H1 (cell line): ENCODE measurements at regions not wholly inside any gene's neighbourhood (a gene's known extent, or its start where the extent isn't known, plus 50 kb on each side); places are given as distances from the start of the nearest gene placed in this dataset.

ENCODE experiments used
- ATF2 ChIP-seq: IDR thresholded peaks from 2 replicates; pipeline ENCODE4 v1.6.1; 2012; ENCODE audit warnings: low read length, inconsistent platforms
- CREB1 ChIP-seq: IDR thresholded peaks from 2 replicates; pipeline ENCODE4 v1.6.1; 2012; ENCODE audit warnings: inconsistent platforms
- EP300 ChIP-seq, 2 experiments: IDR thresholded peaks; 1 replicate in 1 of 2; 2 replicates in 1 of 2; pipeline ENCODE4 v1.6.1; 2011 to 2012; ENCODE audit warnings: low read depth in 2 of 2, low read length in 2 of 2, mild to moderate bottlenecking in 2 of 2, borderline replicate concordance in 1 of 2, inconsistent platforms in 1 of 2, moderate library complexity in 1 of 2
- EZH2 ChIP-seq: fragments of 200-600 bp; sonication (generic); IDR thresholded peaks from 2 replicates; pipeline ENCODE4 v1.7.1; 2012; ENCODE audit warnings: low read depth, mild to moderate bottlenecking, moderate library complexity, low read length, inconsistent platforms; ENCODE audit not compliant: severe bottlenecking
- JUN ChIP-seq: IDR thresholded peaks from 2 replicates; pipeline ENCODE4 v1.6.1; 2011; ENCODE audit warnings: low read depth, mild to moderate bottlenecking, improper control_type of control experiment, low read length
- KDM5A ChIP-seq: fragments of 200-600 bp; IDR thresholded peaks from 2 replicates; pipeline ENCODE4 v1.7.1; 2012; ENCODE audit warnings: mild to moderate bottlenecking, low read length, inconsistent platforms, mixed read lengths
- POLR2A ChIP-seq, 2 experiments: IDR thresholded peaks; 1 replicate in 1 of 2; 2 replicates in 1 of 2; pipeline ENCODE4 v1.6.1; 2011; ENCODE audit warnings: low read depth in 2 of 2, low read length in 2 of 2, mild to moderate bottlenecking in 2 of 2; ENCODE audit errors: control extremely low read depth in 1 of 2
- POLR2AphosphoS5 ChIP-seq: IDR thresholded peaks from 2 replicates; pipeline ENCODE4 v1.6.1; 2011; ENCODE audit warnings: low read depth, low read length
- RNF2 ChIP-seq: fragments of 200-900, 300-1000 bp; sonication (generic); IDR thresholded peaks from 2 replicates; pipeline ENCODE4 v1.7.1; 2016; ENCODE audit warnings: borderline replicate concordance, low read depth, mild to moderate bottlenecking, antibody characterized with exemption, low read length; ENCODE audit not compliant: poor library complexity, severe bottlenecking; ENCODE audit errors: missing control alignments
- RXRA ChIP-seq: IDR thresholded peaks from 2 replicates; pipeline ENCODE4 v1.6.1; 2011; ENCODE audit warnings: low read depth, mild to moderate bottlenecking, low read length, moderate library complexity; ENCODE audit not compliant: insufficient read depth
- SUZ12 ChIP-seq: fragments of 200-600 bp; sonication (generic); IDR thresholded peaks from 2 replicates; pipeline ENCODE4 v1.6.1; 2012; ENCODE audit warnings: mild to moderate bottlenecking, inconsistent platforms, low read length, moderate library complexity, mixed read lengths
- TCF12 ChIP-seq: IDR thresholded peaks from 2 replicates; pipeline ENCODE4 v1.6.1; 2011; ENCODE audit warnings: low read depth, mild to moderate bottlenecking, low read length
- TF ChIP-seq, protein P1 (sequence below), 3 experiments: IDR thresholded peaks; 1 replicate in 2 of 3; 2 replicates in 1 of 3; pipeline versions ENCODE4 v1.5.1 to v1.6.1; 2011; ENCODE audit warnings: low read length in 3 of 3, mild to moderate bottlenecking in 3 of 3, inconsistent platforms in 2 of 3, low read depth in 1 of 3, moderate library complexity in 1 of 3; ENCODE audit not compliant: insufficient read depth in 1 of 3; ENCODE audit errors: control extremely low read depth in 1 of 3

DNA sequence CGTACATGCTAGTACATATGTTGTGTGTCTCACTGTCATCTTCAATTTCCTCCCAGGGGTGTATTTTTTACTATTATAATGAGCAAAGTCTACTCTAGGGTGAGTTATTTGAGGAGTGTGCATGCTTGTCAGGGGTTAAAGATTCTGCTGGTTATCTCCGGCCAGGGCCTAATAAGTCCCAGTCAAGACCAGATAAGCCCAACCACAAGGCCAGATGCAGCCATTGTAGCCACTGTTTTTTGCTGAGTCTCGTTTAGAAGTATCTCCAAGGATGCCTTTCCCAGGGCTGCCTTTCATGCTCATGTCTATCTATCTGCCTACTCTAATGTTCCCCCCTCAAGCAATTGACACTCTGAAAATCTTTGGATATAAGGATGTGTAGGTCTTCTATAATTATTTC is 300.5 kb downstream of the IPO8 start:
- TF ChIP-seq POLR2AphosphoS5 (no peak), SUZ12 (no peak), POLR2A (IDR thresholded peaks at IDR 0.05; ENCODE audit: control extremely low read depth in 1 of 2, low read depth in 2 of 2, low read length in 2 of 2) (no peak), JUN (no peak), RXRA (no peak), EP300 (IDR thresholded peaks at IDR 0.05; ENCODE audit: borderline replicate concordance in 1 of 2, low read depth in 2 of 2, low read length in 2 of 2) (no peak), KDM5A (no peak), ATF2 (no peak), RNF2 (no peak), EZH2 (no peak), TCF12 (no peak), CREB1 (no peak)
- TF ChIP-seq, protein P1, sequence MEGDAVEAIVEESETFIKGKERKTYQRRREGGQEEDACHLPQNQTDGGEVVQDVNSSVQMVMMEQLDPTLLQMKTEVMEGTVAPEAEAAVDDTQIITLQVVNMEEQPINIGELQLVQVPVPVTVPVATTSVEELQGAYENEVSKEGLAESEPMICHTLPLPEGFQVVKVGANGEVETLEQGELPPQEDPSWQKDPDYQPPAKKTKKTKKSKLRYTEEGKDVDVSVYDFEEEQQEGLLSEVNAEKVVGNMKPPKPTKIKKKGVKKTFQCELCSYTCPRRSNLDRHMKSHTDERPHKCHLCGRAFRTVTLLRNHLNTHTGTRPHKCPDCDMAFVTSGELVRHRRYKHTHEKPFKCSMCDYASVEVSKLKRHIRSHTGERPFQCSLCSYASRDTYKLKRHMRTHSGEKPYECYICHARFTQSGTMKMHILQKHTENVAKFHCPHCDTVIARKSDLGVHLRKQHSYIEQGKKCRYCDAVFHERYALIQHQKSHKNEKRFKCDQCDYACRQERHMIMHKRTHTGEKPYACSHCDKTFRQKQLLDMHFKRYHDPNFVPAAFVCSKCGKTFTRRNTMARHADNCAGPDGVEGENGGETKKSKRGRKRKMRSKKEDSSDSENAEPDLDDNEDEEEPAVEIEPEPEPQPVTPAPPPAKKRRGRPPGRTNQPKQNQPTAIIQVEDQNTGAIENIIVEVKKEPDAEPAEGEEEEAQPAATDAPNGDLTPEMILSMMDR (IDR thresholded peaks at IDR 0.05; ENCODE audit: control extremely low read depth in 1 of 3, insufficient read depth in 1 of 3, low read depth in 1 of 3, low read length in 3 of 3) = no peak
